HEK293T (cell line): ENCODE measurements at regions not wholly inside any gene's neighbourhood (a gene's known extent, or its start where the extent isn't known, plus 50 kb on each side); places are given as distances from the start of the nearest gene placed in this dataset.
A peak's percentile ranks its signal among the peaks of the same experiment; 100 is the strongest.

Experiments
- CTCF ChIA-PET: fragments of 350-600 bp; formaldehyde crosslinking; extraction: SDS; loops from one replicate; lab custom pipeline; 2021; ENCODE audit warnings: antibody characterized with exemption, inconsistent platforms; lab: Yijun Ruan, JAX
- POLR2A ChIA-PET: fragments of 350-600 bp; formaldehyde crosslinking; extraction: SDS; loops from one replicate; lab custom pipeline; 2020; ENCODE audit warnings: antibody characterized with exemption, inconsistent platforms; lab: Yijun Ruan, JAX
- DNase-seq: peaks from one replicate; pipeline ENCODE4 v3.0.0; 2012; ENCODE audit warnings: mixed read lengths; ENCODE audit errors: extremely low spot score
- ARNT ChIP-seq: fragments of 450-650 bp; IDR thresholded peaks from 2 replicates; pipeline ENCODE4 v1.6.1; 2017; ENCODE audit warnings: mild to moderate bottlenecking
- BHLHE40 ChIP-seq: fragments of 450-650 bp; IDR thresholded peaks from 2 replicates; pipeline ENCODE4 v1.6.1; 2016; ENCODE audit warnings: mild to moderate bottlenecking, moderate library complexity, borderline replicate concordance
- CTBP1 ChIP-seq: fragments of 450-650 bp; IDR thresholded peaks from 2 replicates; pipeline ENCODE4 v1.6.1; 2016; ENCODE audit warnings: borderline replicate concordance
- ELF4 ChIP-seq: fragments of 450-650 bp; IDR thresholded peaks from 2 replicates; pipeline ENCODE4 v1.6.1; 2017; ENCODE audit warnings: antibody characterized with exemption
- FOXA1 ChIP-seq: fragments of 450-650 bp; IDR thresholded peaks from 2 replicates; pipeline ENCODE4 v1.6.1; 2016; ENCODE audit warnings: mild to moderate bottlenecking
- FOXK2 ChIP-seq: fragments of 450-650 bp; IDR thresholded peaks from 2 replicates; pipeline ENCODE4 v1.6.1; 2016; ENCODE audit warnings: mild to moderate bottlenecking
- FOXM1 ChIP-seq: fragments of 450-650 bp; IDR thresholded peaks from 2 replicates; pipeline ENCODE4 v1.6.1; 2017; ENCODE audit warnings: mild to moderate bottlenecking, borderline replicate concordance
- HDGF ChIP-seq: fragments of 450-650 bp; IDR thresholded peaks from 2 replicates; pipeline ENCODE4 v1.6.1; 2017; ENCODE audit warnings: antibody characterized with exemption, borderline replicate concordance
- L3MBTL2 ChIP-seq: fragments of 450-650 bp; conservative IDR thresholded peaks from 2 replicates; pipeline ENCODE4 v1.6.1; 2016; ENCODE audit warnings: mild to moderate bottlenecking
- LEF1 ChIP-seq: fragments of 450-650 bp; IDR thresholded peaks from 2 replicates; pipeline ENCODE4 v1.6.1; 2017; ENCODE audit warnings: mild to moderate bottlenecking, borderline replicate concordance
- NFRKB ChIP-seq: fragments of 450-650 bp; IDR thresholded peaks from 2 replicates; pipeline ENCODE4 v1.6.1; 2016; ENCODE audit warnings: mild to moderate bottlenecking, moderate library complexity
- SP1 ChIP-seq: fragments of 450-650 bp; IDR thresholded peaks from 2 replicates; pipeline ENCODE4 v1.6.1; 2017
- SUZ12 ChIP-seq: fragments of 450-650 bp; IDR thresholded peaks from 2 replicates; pipeline ENCODE4 v1.6.1; 2016; ENCODE audit warnings: mild to moderate bottlenecking
- TARDBP ChIP-seq: fragments of 450-650 bp; IDR thresholded peaks from 2 replicates; pipeline ENCODE4 v1.6.1; 2016
- ZNF384 ChIP-seq: fragments of 450-650 bp; IDR thresholded peaks from 2 replicates; pipeline ENCODE4 v1.6.1; 2016
- TF ChIP-seq, protein P1 (sequence below): fragments of 450-650 bp; IDR thresholded peaks from 2 replicates; pipeline ENCODE4 v1.6.1; 2016

DNA sequence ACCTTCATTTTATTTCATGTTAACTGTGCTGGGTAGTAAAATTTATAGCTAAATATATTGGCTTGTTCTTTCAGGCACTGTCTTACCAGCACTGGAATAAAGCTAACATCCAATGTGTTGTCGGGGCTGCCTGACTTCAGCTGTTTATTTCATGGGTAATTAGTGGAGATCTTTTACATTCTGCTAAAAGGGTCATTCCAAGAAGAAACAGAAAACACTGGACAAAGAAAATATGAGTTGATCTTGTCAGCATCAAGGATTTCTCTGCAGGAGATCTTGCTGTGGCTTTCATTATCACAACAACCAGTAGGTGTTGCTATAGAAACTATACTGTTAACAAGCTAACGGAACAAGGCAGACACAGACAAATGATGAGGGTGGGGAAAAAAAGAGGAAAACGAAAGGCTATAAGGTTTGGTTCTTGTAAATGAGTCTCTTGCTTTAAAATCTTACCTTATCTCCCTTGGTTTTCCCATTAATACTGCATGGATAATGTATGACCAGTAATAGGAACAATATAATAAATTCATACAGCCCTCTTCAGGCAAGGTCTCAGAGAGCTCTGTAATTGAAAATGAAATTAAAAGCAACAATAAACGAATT lies 206.8 kb downstream of the SIM1 start:
- ChIA-PET POLR2A (interaction anchor here (1.3 kb wide), 1 partner anchor 207 kb away, joined by 3 read pairs; the partner anchor contains the start of gene SIM1), CTCF (interaction anchor here (0.7 to 1.2 kb wide), 4 partner anchors 9 to 645 kb away, joined by 3 to 5 read pairs (median 3); no protein-coding TSS in a partner anchor)
- TF ChIP-seq ELF4 (no peak), SUZ12 (no peak), CTBP1 (no peak), L3MBTL2 (no peak), LEF1 (no peak), TARDBP (no peak), FOXK2 (no peak), HDGF (no peak)
- TF ChIP-seq, protein P1, sequence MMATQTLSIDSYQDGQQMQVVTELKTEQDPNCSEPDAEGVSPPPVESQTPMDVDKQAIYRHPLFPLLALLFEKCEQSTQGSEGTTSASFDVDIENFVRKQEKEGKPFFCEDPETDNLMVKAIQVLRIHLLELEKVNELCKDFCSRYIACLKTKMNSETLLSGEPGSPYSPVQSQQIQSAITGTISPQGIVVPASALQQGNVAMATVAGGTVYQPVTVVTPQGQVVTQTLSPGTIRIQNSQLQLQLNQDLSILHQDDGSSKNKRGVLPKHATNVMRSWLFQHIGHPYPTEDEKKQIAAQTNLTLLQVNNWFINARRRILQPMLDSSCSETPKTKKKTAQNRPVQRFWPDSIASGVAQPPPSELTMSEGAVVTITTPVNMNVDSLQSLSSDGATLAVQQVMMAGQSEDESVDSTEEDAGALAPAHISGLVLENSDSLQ: peak; percentile 94
- DNase-seq: peak; percentile 60

- no peak for DNase-seq
- POLR2A ChIA-PET: no interaction called here
- CTCF ChIA-PET: no interaction called here
- TF ChIP-seq CTBP1: no peak
- TF ChIP-seq SUZ12: no peak
- TF ChIP-seq, protein P1: no peak
- no peak for TF ChIP-seq L3MBTL2
- no peak for TF ChIP-seq NFRKB
- no peak for TF ChIP-seq ELF4
- no peak for TF ChIP-seq BHLHE40
- TF ChIP-seq SP1: no peak
- no peak for TF ChIP-seq FOXA1
- TF ChIP-seq FOXK2: no peak
- no peak for TF ChIP-seq HDGF
Observed at GRCh38 chr6:100255701-100256100, 209.0 kb downstream of the SIM1 start.

- no peak for TF ChIP-seq TARDBP
- no peak for TF ChIP-seq ARNT
- no peak for TF ChIP-seq ELF4
- TF ChIP-seq BHLHE40: no peak
- no peak for TF ChIP-seq FOXM1
- TF ChIP-seq, protein P1: no peak
- no peak for TF ChIP-seq NFRKB
- no peak for TF ChIP-seq CTBP1
- no peak for TF ChIP-seq ZNF384
- TF ChIP-seq FOXK2: no peak
- POLR2A ChIA-PET: no interaction called here
- DNase-seq: no peak
- CTCF ChIA-PET: interaction anchor here (1.0 kb wide), 1 partner anchor 214 kb away, joined by 3 read pairs; no protein-coding TSS in a partner anchor
Observed at GRCh38 chr6:100247123-100247522, 217.6 kb downstream of the SIM1 start.

DNA sequence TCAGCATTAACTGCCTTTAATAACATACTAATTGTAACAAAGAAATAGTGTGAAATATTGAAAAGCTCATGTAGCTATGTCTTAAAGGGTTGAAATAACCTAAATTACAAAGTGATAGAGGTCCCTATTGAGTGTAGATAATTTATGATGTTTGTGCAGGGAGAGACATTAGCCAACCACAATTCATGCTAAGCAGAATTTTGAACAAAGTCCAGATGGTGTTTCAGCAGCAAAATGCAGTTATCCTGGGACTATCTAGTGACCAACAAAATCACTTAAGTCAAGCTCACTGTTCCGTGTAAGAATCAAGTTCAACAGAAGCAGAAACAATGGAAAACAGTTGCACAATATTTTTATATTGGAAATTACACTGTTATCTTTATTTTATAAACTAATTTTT lies 218.5 kb downstream of the SIM1 start:
- TF ChIP-seq ARNT: no peak
- no peak for DNase-seq
- ChIA-PET POLR2A (no interaction called here), CTCF (no interaction called here)

DNA sequence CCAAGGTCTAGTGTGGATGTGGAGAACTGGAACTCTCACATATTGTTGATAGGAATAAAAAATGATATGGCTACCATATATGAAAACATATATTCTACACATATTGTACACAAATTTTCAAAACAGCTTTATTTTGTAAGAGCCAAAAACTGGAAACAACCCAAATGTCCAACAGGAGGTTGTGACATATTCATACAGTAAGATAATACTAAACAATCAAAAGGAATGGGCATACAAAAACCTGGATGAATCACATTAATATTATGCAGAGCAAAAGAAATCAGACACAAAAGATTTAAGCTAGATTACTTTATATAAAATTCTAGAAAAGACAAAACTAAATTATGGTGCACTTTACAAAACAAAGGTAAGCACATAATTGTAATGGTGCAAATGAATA lies 223.9 kb downstream of the SIM1 start:
- POLR2A ChIA-PET: no interaction called here
- DNase-seq: no peak
- no peak for TF ChIP-seq ZNF384
- TF ChIP-seq SUZ12: no peak
- TF ChIP-seq FOXK2: no peak
- TF ChIP-seq, protein P1: no peak
- TF ChIP-seq SP1: no peak
- no peak for TF ChIP-seq HDGF
- TF ChIP-seq L3MBTL2: no peak
- CTCF ChIA-PET: no interaction called here

DNA sequence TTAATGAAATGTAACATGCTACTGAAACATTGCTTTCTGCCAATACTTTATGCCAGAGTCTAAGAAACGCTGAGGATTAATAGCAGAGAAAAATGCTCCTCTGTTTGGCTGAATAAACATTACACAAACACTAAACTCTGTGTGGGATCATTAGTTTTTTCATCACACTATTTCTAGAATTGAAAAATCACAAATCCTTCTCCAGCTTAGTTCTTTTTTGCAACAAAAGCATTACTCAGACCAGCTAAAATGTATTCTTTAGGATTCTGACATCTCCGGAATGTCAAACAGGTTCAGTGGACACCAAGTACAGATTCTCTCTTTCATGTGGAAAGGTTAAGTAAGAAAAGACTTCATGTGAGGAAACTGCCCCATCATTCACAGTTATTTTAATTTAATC lies 226.9 kb downstream of the SIM1 start:
- POLR2A ChIA-PET: no interaction called here
- CTCF ChIA-PET: no interaction called here
- DNase-seq: no peak
- TF ChIP-seq HDGF: no peak
- no peak for TF ChIP-seq L3MBTL2
- no peak for TF ChIP-seq SUZ12
- TF ChIP-seq SP1: no peak
- TF ChIP-seq TARDBP: no peak
- no peak for TF ChIP-seq FOXA1
- no peak for TF ChIP-seq FOXM1
- no peak for TF ChIP-seq ELF4
- TF ChIP-seq, protein P1: no peak
- no peak for TF ChIP-seq ZNF384
- no peak for TF ChIP-seq ARNT
